Medulla oblongata (tissue), 1 donor: ENCODE measurements at regions not wholly inside any gene's neighbourhood (a gene's known extent, or its start where the extent isn't known, plus 50 kb on each side); places are given as distances from the start of the nearest gene placed in this dataset.
"Not testable (repeated sequence)": the region's sequence is repeated elsewhere in the genome, so short reads cannot be mapped to it uniquely, and the experiment has no call there.

ENCODE experiments used
- DNase-seq: peaks from one replicate; pipeline ENCODE4 v3.0.0-alpha.2; 2015; ENCODE audit errors: extremely low spot score

GRCh38 chr6:28768187-28768913 is 155.4 kb downstream of the TRIM27 start:
- DNase-seq, result no peak

- no peak for DNase-seq
These were observed 154.0 kb downstream of the TRIM27 start for GRCh38 chr6:28769626-28770402.

- DNase-seq, result no peak
These were observed 153.1 kb downstream of the TRIM27 start for GRCh38 chr6:28770732-28771131.

GRCh38 chr6:28771401-28772267 is 152.2 kb downstream of the TRIM27 start:
- DNase-seq, result no peak

- no peak for DNase-seq
These were observed 151.1 kb downstream of the TRIM27 start for GRCh38 chr6:28772480-28773381.

- DNase-seq, result no peak
These were observed 149.3 kb downstream of the TRIM27 start for GRCh38 chr6:28774292-28775051.

GRCh38 chr6:28775052-28775376 is 148.8 kb downstream of the TRIM27 start:
- DNase-seq, result no peak

GRCh38 chr6:28775405-28776129 is 148.2 kb downstream of the TRIM27 start:
- DNase-seq, result no peak

- DNase-seq, result no peak
These were observed 147.3 kb downstream of the TRIM27 start for GRCh38 chr6:28776269-28777146.

GRCh38 chr6:28777147-28777461 is 146.7 kb downstream of the TRIM27 start:
- no peak for DNase-seq

- no peak for DNase-seq
These were observed 141.6 kb downstream of the TRIM27 start for GRCh38 chr6:28782113-28782673.

- DNase-seq, result no peak
These were observed 137.7 kb downstream of the TRIM27 start for GRCh38 chr6:28785962-28786679.

GRCh38 chr6:28789553-28790083 is 134.2 kb downstream of the TRIM27 start:
- DNase-seq, result no peak

- DNase-seq, result no peak
These were observed 132.8 kb downstream of the TRIM27 start for GRCh38 chr6:28791002-28791383.

- no peak for DNase-seq
These were observed 129.4 kb downstream of the TRIM27 start for GRCh38 chr6:28794175-28795002.

GRCh38 chr6:28800647-28801046 is 123.1 kb downstream of the TRIM27 start:
- not testable (repeated sequence) for DNase-seq
